ENCODE measurements at regions not wholly inside any gene's neighbourhood (a gene's known extent, or its start where the extent isn't known, plus 50 kb on each side); places are given as distances from the start of the nearest gene placed in this dataset.

- Mint-ChIP-seq H3K36me3 (ENCODE audit: low read depth) (no peaks in the 10 kb centered on the region), H3K4me3 (no peak overlapping the region), H3K27ac (no peak overlapping the region), H3K9me3 (no peaks in the 10 kb centered on the region), H3K4me1 (no peaks in the 10 kb centered on the region), H3K27me3 (ENCODE audit: insufficient read depth) (no peaks in the 10 kb centered on the region)
- no peak for DNase-seq
- no peak for TF ChIP-seq CTCF (conservative IDR thresholded peaks at IDR 0.05)
- H3K9me3 ChIP-seq (ENCODE audit: control insufficient read depth, low read length), result no peaks in the 10 kb centered on the region
- no peaks in the 10 kb centered on the region for H3K4me1 ChIP-seq (ENCODE audit: control insufficient read depth, insufficient read depth, low read length)
- H3K9ac ChIP-seq (ENCODE audit: extremely low read depth, low read length, poor library complexity, severe bottlenecking), result no peak overlapping the region
- H3K4me3 ChIP-seq (ENCODE audit: low read length), result no peak overlapping the region
- no peaks in the 10 kb centered on the region for H3K27me3 ChIP-seq (ENCODE audit: control insufficient read depth, insufficient read depth, low read length, poor library complexity, severe bottlenecking)
- no peaks in the 10 kb centered on the region for H3K36me3 ChIP-seq (ENCODE audit: control insufficient read depth, insufficient read depth, low read length)
- WGBS, 2 experiments (ENCODE audit: insufficient coverage in 1 of 2, insufficient read length in 1 of 2), result 80 to 88% methylated on average over 1 to 2 of the region's 2 CpGs
- no peak overlapping the region for H3K27ac ChIP-seq (ENCODE audit: low read depth, low read length)
These were observed 1269.8 kb upstream of the PIK3C3 start for GRCh38 chr18:40685219-40685618.

DNA sequence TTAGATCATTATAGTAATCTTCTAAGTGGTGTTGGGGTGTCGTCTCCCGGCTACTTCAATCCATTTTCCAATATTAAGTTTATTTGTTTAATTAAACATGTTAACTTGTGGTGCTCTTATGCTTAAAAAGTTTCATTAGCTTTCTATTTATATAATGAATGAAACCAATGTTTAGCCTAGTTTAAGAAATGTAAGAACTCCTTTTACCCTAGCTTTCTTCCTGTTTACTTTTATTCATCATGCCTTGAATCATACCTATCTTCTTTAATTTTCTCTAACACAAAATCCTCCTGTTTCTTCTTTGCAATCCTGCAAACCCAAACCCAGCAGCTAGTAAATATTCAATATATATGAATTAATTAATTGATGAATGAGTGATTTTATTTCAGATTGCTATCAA, 1276.7 kb upstream of the PIK3C3 start:
- H3K27me3 Mint-ChIP-seq (ENCODE audit: insufficient read depth), result no peaks in the 10 kb centered on the region
- H3K4me3 Mint-ChIP-seq, result no peak overlapping the region
- H3K27ac Mint-ChIP-seq, result no peak overlapping the region
- no peak overlapping the region for H3K9ac ChIP-seq (ENCODE audit: extremely low read depth, low read length, poor library complexity, severe bottlenecking)
- no CpG with 5 or more reads among the region's 2 CpGs for WGBS, 2 experiments (ENCODE audit: insufficient coverage in 1 of 2, insufficient read length in 1 of 2)
- H3K4me1 ChIP-seq (ENCODE audit: control insufficient read depth, insufficient read depth, low read length), result peaks cover 4% of the 10 kb centered on the region
- no peaks in the 10 kb centered on the region for H3K36me3 ChIP-seq (ENCODE audit: control insufficient read depth, insufficient read depth, low read length)
- H3K4me1 Mint-ChIP-seq, result no peaks in the 10 kb centered on the region
- no peak for TF ChIP-seq CTCF (conservative IDR thresholded peaks at IDR 0.05)
- no peaks in the 10 kb centered on the region for H3K36me3 Mint-ChIP-seq (ENCODE audit: low read depth)
- no peak overlapping the region for H3K27ac ChIP-seq (ENCODE audit: low read depth, low read length)
- H3K9me3 ChIP-seq (ENCODE audit: control insufficient read depth, low read length), result no peaks in the 10 kb centered on the region
- no peak for DNase-seq
- H3K9me3 Mint-ChIP-seq, result no peaks in the 10 kb centered on the region
- H3K4me3 ChIP-seq (ENCODE audit: low read length), result no peak overlapping the region
- H3K27me3 ChIP-seq (ENCODE audit: control insufficient read depth, insufficient read depth, low read length, poor library complexity, severe bottlenecking), result no peaks in the 10 kb centered on the region

DNA sequence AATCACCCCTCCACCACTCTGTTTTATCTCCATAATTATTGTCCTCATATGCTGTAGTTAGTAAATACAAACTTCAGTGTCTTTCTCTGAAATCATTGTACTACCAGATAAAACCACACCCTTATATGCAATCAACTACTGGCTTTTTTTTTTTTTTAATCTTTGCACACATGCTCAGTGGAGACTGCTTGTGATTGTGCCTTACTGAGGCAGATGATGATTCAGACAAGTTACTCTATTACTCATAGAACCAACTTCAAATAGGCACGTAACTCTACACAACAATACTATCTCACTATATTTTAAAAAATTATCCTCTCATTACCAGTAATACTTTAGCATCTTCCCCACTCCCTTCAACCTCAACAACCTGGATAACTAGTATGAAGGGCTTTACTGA, 1278.4 kb upstream of the PIK3C3 start:
- Histone ChIP-seq H3K9ac (ENCODE audit: extremely low read depth, low read length, poor library complexity, severe bottlenecking) (no peak overlapping the region), H3K27ac (ENCODE audit: low read depth, low read length) (no peak overlapping the region), H3K4me1 (ENCODE audit: control insufficient read depth, insufficient read depth, low read length) (peaks cover 4% of the 10 kb centered on the region), H3K9me3 (ENCODE audit: control insufficient read depth, low read length) (no peaks in the 10 kb centered on the region), H3K4me3 (ENCODE audit: low read length) (no peak overlapping the region), H3K36me3 (ENCODE audit: control insufficient read depth, insufficient read depth, low read length) (no peaks in the 10 kb centered on the region), H3K27me3 (ENCODE audit: control insufficient read depth, insufficient read depth, low read length, poor library complexity, severe bottlenecking) (no peaks in the 10 kb centered on the region)
- Mint-ChIP-seq H3K9me3 (no peaks in the 10 kb centered on the region), H3K4me3 (no peak overlapping the region), H3K27me3 (ENCODE audit: insufficient read depth) (no peaks in the 10 kb centered on the region), H3K4me1 (no peaks in the 10 kb centered on the region), H3K27ac (no peak overlapping the region), H3K36me3 (ENCODE audit: low read depth) (no peaks in the 10 kb centered on the region)
- no peak for DNase-seq
- 29 to 70% methylated on average over 1 of the region's 1 CpG for WGBS, 2 experiments (ENCODE audit: insufficient coverage in 1 of 2, insufficient read length in 1 of 2)
- no peak for TF ChIP-seq CTCF (conservative IDR thresholded peaks at IDR 0.05)

Measured in endodermal cell (in vitro differentiated cells).